HUES6 (cell line): ENCODE measurements at regions not wholly inside any gene's neighbourhood (a gene's known extent, or its start where the extent isn't known, plus 50 kb on each side); places are given as distances from the start of the nearest gene placed in this dataset.
"Not testable (repeated sequence)": the region's sequence is repeated elsewhere in the genome, so short reads cannot be mapped to it uniquely, and the experiment has no call there.

Experiments used
- H3K27ac ChIP-seq: 2 replicates; pipeline ENCODE4 v1.7.0; 2013; ENCODE audit warnings: low read depth, mild to moderate bottlenecking, low read length, inconsistent platforms
- H3K27me3 ChIP-seq: 2 replicates; pipeline ENCODE4 v1.6.1; 2013; ENCODE audit warnings: low read length; ENCODE audit not compliant: control insufficient read depth, insufficient read depth
- H3K36me3 ChIP-seq: 2 replicates; pipeline ENCODE4 v1.6.1; 2013; ENCODE audit warnings: low read length; ENCODE audit not compliant: control insufficient read depth, insufficient read depth
- H3K4me1 ChIP-seq: 2 replicates; pipeline ENCODE4 v1.6.1; 2013; ENCODE audit warnings: low read length; ENCODE audit not compliant: control insufficient read depth, insufficient read depth
- H3K4me3 ChIP-seq: 2 replicates; pipeline ENCODE4 v1.5.1; 2013; ENCODE audit warnings: low read depth, low read length
- H3K9ac ChIP-seq: one replicate; pipeline ENCODE4 v1.6.1; 2013; ENCODE audit warnings: mild to moderate bottlenecking, low read length
- H3K9me3 ChIP-seq: 2 replicates; pipeline ENCODE4 v1.6.1; 2013; ENCODE audit warnings: low read depth, low read length; ENCODE audit not compliant: control insufficient read depth, insufficient read depth

DNA sequence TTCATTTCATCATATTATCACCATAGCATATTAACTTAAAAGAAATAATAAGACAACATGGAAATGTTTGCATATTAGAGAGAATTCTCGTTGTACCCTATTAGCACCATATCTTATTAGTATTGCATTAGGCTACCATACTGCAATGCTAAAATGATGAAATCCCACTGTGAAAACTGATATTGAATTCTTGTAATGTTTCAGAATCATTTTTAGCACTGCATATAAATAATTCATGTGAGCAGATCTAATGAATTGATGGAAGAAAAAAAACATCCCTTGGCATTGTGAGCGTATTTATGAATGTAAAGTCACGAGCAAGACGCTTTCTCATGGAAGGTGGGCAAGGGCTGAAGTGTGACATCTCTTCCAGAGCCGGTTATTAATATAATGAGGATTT, 257.1 kb upstream of the PTBP2 start:
- H3K27me3 ChIP-seq, result peaks cover 41% of the 10 kb centered on the region
- peaks cover 30% of the 10 kb centered on the region; the same call in 1 of the 2 replicates for H3K4me1 ChIP-seq
- H3K9ac ChIP-seq, result no peak overlapping the region
- H3K36me3 ChIP-seq, result no peaks in the 10 kb centered on the region
- no peaks in the 10 kb centered on the region for H3K9me3 ChIP-seq
- no peak overlapping the region for H3K4me3 ChIP-seq
- H3K27ac ChIP-seq, result no peak overlapping the region

DNA sequence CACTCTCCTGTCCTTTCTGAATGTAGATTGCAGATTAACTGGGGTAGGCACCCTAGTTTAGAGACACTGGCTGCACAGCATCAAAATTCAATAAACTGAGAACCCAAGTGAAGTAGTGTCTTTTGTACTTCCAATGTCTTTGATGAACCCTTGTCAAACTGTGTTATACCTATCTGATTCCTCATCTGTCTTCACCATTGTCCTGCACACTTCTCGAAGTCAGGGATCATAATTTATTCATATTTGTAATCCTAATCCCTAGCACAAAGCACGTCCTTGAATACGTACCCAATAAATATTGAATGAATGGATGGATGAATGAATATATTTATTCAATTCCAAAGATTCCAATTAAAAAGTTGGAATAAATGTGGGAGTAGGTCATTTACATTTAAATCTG, 256.6 kb upstream of the PTBP2 start:
- Histone ChIP-seq H3K27ac (no peak overlapping the region), H3K9me3 (no peaks in the 10 kb centered on the region), H3K27me3 (peaks cover 41% of the 10 kb centered on the region), H3K36me3 (no peaks in the 10 kb centered on the region), H3K4me1 (peaks cover 30% of the 10 kb centered on the region; the same call in 1 of the 2 replicates), H3K4me3 (no peak overlapping the region), H3K9ac (no peak overlapping the region)

DNA sequence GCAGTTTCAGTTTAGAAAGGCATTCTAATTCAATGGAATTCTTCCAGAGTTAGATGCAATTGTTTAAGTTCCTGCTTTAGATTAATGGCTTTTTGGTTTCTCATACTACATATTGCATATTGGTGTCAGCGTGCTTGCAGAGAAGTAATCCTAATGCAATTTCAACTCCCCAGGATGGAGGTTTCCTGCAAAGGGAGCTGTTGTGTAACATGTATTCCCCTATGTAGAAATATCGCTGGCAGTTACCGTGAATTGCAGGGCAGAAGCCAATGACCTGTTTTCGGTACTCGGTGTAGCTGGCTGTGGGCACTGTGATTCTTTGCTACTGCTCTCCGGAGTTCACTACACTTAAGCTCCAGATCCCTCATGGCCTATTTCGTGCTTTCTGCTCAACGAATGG, 256.1 kb upstream of the PTBP2 start:
- peaks cover 30% of the 10 kb centered on the region; the same call in 1 of the 2 replicates for H3K4me1 ChIP-seq
- H3K4me3 ChIP-seq, result no peak overlapping the region
- H3K36me3 ChIP-seq, result no peaks in the 10 kb centered on the region
- no peak overlapping the region for H3K9ac ChIP-seq
- no peak overlapping the region for H3K27ac ChIP-seq
- H3K9me3 ChIP-seq, result no peaks in the 10 kb centered on the region
- peaks cover 41% of the 10 kb centered on the region for H3K27me3 ChIP-seq

DNA sequence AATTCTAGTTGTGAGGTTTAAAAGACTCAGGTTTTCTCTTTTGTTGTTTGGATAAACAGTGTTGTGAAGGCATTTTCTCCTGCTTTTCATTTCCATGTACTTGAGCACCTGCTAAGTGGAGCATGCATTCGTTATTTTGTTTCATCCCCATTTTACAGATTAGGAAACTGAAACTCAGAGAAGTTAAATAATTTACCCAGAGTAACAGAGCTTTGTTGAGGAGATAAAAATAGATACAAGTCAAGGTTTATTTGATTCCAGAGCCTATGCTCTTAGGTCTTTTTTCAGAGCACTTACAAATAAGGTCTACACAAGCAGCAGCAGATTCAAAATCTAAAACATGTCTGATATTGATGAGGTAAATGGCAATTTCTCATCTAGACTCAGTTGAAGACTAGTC, 254.7 kb upstream of the PTBP2 start:
- H3K36me3 ChIP-seq, result no peaks in the 10 kb centered on the region
- no peak overlapping the region for H3K27ac ChIP-seq
- peaks cover 30% of the 10 kb centered on the region; the same call in 1 of the 2 replicates for H3K4me1 ChIP-seq
- H3K9me3 ChIP-seq, result peaks cover 6% of the 10 kb centered on the region; the same call in 1 of the 2 replicates
- no peak overlapping the region for H3K4me3 ChIP-seq
- peaks cover 54% of the 10 kb centered on the region for H3K27me3 ChIP-seq
- H3K9ac ChIP-seq, result no peak overlapping the region

DNA sequence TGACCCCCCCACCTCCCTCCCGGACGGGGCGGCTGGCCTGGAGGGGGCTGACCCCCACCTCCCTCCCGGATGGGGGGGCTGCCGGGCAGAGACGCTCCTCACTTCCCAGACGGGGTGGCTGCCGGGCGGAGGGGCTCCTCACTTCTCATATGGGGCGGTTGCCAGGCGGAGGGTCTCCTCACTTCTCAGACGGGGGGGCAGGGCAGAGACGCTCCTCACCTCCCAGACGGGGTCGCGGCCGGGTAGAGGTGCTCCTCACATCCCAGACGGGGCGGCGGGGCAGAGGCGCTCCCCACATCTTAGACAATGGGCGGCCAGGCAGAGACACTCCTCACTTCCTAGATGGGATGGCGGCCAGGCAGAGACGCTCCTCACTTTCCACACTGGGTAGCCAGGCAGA, 251.9 kb upstream of the PTBP2 start:
- not testable (repeated sequence) for H3K9ac ChIP-seq, H3K27ac ChIP-seq, H3K4me3 ChIP-seq, H3K36me3 ChIP-seq
- peaks cover 11% of the 10 kb centered on the region; the same call in 1 of the 2 replicates for H3K9me3 ChIP-seq
- peaks cover 76% of the 10 kb centered on the region for H3K27me3 ChIP-seq
- peaks cover 30% of the 10 kb centered on the region for H3K4me1 ChIP-seq

DNA sequence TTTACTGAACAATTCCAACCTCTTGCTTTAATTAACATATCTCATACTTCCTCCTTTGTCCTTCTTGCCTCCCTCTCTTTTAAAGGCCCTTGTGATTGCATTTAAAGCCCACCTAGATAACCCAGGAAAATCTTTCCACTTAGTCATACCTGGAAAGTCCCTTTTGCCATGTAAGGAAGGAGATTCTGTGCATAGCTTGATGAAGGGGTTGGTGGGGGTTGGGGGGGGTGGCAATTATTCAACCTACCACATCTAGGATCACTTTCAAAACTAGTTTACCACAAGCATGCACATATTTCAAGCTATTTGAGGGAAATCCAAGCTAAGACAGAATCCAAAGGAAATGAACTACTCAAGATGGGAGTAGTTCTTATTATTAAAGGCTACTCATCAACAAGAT, 249.1 kb upstream of the PTBP2 start:
- Histone ChIP-seq H3K4me1 (peaks cover 42% of the 10 kb centered on the region), H3K27ac (no peak overlapping the region), H3K27me3 (peaks cover 82% of the 10 kb centered on the region), H3K9me3 (peaks cover 11% of the 10 kb centered on the region; the same call in 1 of the 2 replicates), H3K9ac (no peak overlapping the region), H3K4me3 (no peak overlapping the region), H3K36me3 (no peaks in the 10 kb centered on the region)

DNA sequence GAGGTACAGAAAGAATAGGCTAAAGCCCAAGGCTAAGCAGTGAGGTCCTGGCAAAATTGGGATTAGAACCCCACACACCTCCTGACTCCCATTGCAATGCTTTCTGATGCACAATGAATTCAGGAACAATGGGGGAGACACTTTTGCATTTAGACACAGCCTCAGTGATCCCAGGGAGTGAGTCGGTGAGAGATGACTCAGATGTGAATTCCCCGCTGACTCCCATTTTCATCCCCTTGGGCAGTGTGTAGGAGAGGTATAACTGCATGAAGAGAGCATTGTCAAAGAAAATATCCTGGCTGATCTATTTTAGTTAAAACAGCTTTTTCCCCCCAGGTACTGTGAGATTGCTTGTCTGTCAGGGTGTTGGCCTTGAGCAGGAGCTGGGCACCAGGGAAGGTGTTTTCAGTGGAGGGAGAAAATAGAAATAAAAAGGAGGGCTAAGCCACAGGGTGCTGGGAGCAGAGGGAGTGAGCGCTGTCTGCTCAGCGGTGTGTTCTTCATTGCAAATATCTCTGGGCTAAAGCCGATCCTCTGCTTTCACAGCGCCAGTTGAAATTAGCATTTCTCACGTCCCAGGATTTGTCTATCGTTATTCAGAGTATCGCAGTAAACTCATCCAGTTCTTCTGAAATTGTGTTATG, 247.7 kb upstream of the PTBP2 start:
- Histone ChIP-seq H3K9me3 (peaks cover 11% of the 10 kb centered on the region; the same call in 1 of the 2 replicates), H3K27ac (no peak overlapping the region), H3K9ac (no peak overlapping the region), H3K4me3 (0 out of 2 replicates have a peak overlapping the region, but pooled peaks have one; percentile 7), H3K4me1 (peaks cover 44% of the 10 kb centered on the region), H3K27me3 (peaks cover 83% of the 10 kb centered on the region), H3K36me3 (no peaks in the 10 kb centered on the region)

DNA sequence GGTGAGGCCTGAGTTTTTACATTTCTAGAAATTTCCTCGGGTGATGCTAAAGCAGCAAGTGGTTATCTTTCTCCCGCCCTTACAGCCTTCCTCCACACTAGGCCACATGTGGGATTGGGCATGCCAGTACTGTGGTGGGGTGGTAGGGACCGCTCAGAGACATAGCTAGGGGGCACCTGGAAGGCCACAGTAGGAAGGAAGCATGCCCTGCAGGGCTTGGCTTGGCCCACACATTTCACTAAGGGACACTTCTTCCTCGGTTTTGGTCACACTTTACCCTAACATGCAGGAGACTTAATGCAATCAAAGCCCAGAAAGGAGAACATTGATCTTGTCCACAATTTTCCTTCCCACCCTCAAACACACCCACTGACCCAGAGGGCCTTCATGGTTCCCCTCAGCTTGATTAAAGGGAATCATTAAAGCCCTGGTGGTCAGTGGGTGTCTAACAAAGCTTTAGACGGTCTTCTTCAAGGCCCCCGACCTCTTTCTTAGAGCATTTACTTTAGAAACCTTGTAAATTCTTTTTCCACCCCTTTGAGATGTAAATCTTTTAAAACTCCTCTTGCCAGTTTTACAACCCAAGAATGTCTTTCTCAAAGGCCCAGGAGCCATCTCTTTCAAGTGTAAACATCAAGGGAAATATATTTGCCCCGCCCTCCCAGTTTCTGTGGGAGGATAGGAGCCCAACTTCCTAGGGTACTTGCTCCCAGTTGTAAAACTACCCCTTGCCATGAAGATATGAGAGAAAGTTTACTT, 246.4 kb upstream of the PTBP2 start:
- Histone ChIP-seq H3K36me3 (no peaks in the 10 kb centered on the region), H3K9ac (no peak overlapping the region), H3K27me3 (peaks cover 87% of the 10 kb centered on the region), H3K4me1 (peaks cover 44% of the 10 kb centered on the region), H3K9me3 (peaks cover 11% of the 10 kb centered on the region; the same call in 1 of the 2 replicates), H3K4me3 (no peak overlapping the region), H3K27ac (no peak overlapping the region)

DNA sequence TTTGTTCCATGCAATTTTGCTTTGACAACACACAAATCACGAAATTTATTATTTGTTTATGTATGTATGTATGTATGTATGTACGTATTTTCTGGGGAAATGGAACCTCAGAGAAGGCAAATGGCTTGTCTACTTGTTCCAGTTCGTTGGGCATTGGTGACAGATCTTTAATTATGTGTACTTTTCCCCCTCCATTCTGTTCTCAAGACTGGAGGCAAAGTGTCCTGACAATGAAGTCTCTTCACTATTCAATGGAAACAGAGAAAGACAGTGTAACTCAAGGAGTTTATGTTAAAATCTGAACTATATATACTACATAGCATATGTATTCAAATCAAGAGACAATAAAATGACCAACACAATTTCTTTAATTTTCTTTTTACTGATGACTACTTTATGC, 245.7 kb upstream of the PTBP2 start:
- Histone ChIP-seq H3K9ac (no peak overlapping the region), H3K4me3 (no peak overlapping the region), H3K36me3 (no peaks in the 10 kb centered on the region), H3K4me1 (peaks cover 44% of the 10 kb centered on the region), H3K9me3 (peaks cover 10% of the 10 kb centered on the region; the same call in 1 of the 2 replicates), H3K27ac (no peak overlapping the region), H3K27me3 (peaks cover 92% of the 10 kb centered on the region)

DNA sequence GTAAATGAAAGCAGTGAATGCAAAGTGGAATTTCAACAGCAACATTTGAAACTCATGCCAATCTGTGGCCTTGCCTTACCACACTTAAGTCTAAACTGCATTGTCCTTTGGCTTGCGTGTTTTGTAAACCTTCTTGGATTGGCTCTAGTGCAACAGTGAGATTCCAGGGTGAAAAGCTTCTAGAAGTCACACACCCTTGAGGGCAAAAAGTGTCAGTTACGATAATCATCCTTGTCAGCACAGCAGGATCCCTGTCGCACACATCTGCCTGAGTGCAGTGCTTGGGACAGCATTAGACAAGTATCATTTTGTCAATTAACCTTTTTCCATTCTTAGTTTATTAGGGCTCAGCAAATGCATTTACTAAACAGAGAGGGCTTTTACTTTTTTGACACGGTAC, 243.4 kb upstream of the PTBP2 start:
- H3K36me3 ChIP-seq, result no peaks in the 10 kb centered on the region
- no peak overlapping the region for H3K4me3 ChIP-seq

DNA sequence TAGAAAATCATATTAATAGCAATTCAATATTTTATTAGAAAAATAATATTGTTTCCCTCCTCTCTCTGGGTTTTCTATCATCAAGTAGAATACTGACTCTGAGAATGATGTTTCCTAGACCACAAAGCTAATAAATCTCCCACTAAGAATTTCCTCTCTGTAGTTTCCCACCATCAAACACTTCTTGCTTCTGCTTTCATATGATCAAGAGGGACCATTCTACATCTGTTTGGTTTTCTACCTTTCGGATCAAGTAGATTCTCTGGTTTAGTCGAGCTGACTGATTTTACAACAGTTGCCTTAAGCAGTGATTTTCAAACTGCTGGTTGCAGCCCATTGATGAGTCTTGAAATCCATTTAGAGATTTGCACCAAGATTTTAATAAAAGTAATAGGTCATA, 240.2 kb upstream of the PTBP2 start:
- Histone ChIP-seq H3K4me1 (peaks cover 14% of the 10 kb centered on the region), H3K4me3 (no peak overlapping the region), H3K27ac (no peak overlapping the region), H3K36me3 (no peaks in the 10 kb centered on the region), H3K27me3 (peaks cover 73% of the 10 kb centered on the region), H3K9me3 (no peaks in the 10 kb centered on the region), H3K9ac (no peak overlapping the region)

More for the DNA sequence above, 243.4 kb upstream of the PTBP2 start:
- Histone ChIP-seq H3K27me3 (peaks cover 87% of the 10 kb centered on the region), H3K9me3 (no peaks in the 10 kb centered on the region), H3K9ac (no peak overlapping the region), H3K27ac (no peak overlapping the region), H3K4me1 (peaks cover 44% of the 10 kb centered on the region)
